NCI-H146 treated with DMSO at 0.1 percent for 48 hours (cell line): ENCODE measurements at regions not wholly inside any gene's neighbourhood (a gene's known extent, or its start where the extent isn't known, plus 50 kb on each side); places are given as distances from the start of the nearest gene placed in this dataset.

ENCODE experiments used
- DNase-seq: peaks from one replicate; lab custom pipeline; 2025; ENCODE audit not compliant: unreplicated experiment; lab: John Stamatoyannopoulos, UW

DNA sequence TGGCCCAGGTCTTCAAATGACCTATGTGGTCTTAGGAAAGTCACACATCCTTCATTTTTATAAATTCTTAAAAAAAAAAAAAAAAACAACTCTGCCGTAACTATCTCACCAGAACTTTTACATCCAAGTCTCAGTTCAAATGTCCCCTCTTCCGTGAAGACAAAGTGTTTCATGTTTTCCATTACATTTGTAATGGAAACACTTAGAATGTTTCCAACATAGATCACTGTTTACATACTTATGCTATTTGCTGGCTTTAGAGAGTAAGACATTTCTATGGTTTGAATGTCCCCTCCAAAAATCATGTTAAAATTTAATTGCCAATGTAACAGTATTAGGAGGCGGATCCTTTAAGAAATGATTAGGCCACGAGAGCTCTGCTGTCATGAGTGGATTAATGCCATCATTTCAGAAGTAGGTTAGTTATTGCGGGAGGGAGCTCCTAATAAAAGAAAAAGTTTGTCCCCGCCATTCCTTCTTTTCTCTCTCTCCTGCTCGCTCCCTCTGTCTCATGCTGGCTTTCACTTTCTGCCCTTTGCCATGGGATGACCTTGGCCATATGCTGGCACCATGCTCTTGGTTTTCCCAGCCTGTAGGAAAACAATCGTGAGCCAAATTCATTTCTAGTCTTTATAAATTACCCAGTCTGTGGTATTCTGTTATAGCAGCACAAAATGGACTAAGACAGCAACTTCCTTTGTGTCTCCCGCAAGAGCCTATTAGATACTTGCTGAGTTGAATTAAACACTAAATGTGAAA lies 887.8 kb upstream of the SOX9 start:
- no peak for DNase-seq

DNA sequence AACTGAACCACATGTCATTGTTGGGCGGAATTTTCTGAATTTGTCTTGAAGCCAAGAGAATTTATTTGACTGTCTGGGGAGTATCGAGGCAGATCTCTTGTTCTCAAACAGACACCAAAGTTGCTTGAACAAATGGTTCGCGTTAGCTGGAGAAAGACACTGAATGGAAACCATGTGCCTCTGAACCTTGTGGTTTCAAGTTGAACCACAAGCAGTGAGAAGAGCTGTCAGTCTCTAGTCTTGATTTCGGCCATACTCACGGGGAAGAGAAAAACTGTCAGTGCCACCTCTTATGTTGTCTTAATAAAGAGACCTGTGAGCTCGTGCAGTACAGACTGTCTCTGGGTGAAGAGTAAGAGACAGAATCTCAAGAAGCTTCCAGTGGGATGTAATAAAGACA lies 886.5 kb upstream of the SOX9 start:
- no peak for DNase-seq

DNA sequence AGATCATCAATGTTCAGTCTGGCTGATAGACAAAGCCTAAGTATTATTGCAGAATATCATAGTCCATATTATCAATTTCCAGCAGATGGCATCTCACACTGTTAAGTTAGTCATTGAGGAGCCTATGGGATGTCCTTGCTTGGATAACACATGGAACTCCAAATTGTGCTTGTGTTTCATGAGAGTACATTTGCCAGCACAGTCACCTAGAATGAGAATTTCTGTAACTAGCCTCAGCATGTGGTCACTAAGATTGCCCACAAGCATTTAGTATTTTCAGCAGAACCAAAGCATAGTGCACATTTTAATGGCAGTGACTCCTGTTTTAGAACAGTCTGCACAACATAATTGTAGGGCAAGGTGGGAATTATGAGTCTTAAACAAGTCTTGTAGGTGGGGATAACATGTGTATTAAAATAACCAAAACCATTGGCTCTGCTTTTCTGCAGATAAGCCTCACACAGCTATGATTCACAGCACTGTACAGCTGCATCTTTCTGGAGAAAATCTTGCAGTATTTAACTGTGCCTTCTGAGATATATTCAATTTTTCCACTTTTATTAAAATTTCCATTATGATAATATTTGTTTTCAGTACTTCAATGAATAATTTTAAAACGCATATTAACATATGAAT lies 882.8 kb upstream of the SOX9 start:
- DNase-seq, result peak; percentile 63

DNA sequence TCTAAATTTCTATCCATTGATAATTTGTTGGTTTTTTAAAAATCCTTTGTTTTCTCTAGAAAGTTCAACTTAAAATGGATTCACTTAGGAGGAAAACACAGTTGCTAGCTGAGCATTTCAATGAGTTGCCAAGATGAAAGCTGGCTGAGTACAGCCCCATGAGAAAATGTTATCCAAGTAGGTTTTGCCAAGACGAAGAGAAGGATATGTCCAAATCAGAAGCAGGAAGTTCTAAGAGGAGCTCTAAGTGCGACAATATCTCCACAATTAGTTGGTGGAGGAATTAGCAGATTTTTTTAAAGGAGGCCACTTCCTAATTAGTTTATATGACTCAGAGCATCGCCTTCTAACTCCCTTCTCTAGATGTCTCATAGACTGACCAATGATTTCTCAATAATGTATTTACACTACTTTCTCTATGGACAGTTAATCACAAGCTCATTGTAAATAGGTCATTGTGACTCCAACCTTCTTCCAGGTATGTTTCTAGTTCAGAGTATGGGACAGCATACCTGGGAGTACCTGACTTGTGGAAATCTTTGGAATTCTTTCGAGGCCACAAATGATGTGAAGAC lies 873.3 kb upstream of the SOX9 start:
- DNase-seq, result no peak

DNA sequence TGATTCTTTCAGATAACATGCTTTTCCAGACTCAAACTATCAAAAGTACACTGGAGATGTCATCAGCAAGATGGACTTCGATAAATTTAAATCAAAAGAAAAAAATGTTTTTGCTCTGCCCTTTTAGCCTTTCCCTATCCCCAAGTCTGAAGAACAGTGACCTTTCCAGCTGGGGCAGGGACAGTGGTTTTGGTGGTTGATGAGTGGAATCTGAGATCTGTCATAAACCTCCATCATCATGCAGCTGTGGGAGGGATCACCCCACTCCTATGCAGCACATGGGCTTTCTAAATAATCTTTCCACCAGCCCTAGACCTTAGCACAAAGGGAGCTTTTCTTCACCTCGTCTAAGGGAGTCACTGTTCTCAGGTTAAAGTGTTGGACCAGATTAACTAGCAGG lies 869.5 kb upstream of the SOX9 start:
- no peak for DNase-seq

DNA sequence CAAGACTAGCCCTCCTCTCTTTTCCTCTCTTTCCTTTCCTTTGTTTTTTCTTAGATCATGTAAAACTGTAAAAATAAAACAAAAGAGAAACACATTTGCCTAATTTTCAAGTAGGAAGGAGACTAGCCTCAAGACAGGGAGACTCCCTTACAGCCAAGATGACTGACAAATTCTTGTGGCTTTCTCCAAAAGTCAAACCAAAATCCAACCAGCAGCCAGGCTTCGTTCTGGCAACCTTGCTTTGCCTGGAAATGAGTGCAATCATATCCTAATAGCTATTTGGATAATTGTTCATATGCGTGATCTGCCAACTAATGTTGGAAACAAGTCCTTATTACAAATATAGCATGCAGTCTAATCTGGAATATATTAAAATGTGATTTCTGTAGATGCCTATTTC lies 868.9 kb upstream of the SOX9 start:
- DNase-seq, result no peak

DNA sequence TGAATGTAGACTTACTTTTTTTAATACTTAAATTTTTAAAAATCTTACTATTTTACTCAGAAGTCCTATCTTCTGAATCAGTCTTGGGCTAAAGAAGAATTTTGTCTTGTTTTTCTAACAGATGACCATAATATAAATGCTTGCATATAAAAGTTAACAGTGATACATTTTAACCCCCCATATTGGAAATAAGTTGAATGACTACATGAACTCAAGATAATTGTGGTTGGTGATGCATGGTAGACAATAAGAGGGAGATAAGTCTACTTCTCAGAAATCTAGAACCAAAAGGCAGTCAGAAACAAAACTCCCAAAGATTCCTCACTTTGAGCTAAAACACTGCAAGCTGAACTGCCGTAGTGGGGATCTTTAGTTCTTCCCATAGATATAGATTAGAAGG lies 868.4 kb upstream of the SOX9 start:
- DNase-seq, result no peak

DNA sequence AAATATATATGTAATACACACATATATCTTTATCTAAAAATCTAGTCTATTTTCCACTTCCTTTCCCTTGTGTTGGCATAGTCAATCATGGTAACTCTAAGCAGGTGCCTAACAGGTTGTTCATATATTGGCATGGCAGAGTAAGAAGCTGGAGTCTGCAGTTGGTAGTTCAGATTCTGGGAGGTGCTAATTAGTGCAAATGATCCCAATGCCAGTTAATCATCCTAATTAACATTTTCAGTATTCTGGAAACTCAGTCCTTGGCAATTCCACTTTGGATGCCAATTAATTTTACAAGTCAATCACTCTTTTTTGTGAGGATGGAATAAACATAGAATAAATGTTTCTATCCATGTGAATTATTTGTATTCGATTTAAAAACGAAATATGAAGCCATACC lies 863.7 kb upstream of the SOX9 start:
- DNase-seq, result no peak

DNA sequence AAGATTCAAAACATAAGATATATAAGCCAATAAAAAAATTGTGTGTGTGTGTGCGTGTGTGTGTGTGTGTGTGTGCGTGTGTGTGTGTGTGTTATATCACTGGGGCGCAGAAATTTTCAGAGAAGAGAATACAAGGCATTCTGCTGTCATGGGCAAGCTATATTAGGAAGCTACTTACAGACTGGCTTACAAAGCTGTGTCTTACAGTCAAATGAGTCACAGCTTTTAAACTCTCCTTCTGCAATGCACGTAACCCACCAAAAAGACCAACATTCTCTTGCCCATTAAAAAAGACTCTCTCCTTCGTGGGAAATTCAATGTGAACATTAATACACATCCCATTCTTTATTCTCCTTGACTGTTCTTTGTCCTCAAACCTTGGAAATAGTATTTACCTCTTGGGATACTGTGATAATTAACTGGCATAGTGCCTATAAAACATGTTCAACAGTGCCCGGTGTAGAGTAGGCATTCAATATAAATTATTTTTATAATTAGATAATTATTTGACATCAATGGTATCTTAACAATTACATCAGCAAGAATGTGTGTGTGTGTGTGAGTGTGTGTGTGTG lies 860.4 kb upstream of the SOX9 start:
- DNase-seq, result peak; percentile 69

DNA sequence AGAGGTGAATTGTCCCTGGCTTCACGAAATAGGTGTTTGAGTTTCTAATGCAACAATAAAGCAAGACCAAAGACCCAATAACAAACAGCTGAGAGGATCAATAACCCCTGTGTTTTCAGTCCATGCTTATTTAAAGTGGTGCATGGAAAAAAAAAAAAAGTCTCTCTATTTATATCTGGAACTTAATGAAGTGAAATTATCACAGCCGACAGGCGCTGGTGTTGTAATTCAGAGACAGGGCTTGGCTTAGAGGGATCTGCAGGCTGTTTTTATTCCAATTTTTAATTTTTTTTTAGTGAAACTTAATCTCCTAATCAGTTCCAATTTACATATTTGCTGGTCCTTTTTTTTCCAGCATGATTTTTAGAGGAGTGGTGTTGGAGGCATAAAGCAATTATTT lies 858.2 kb upstream of the SOX9 start:
- no peak for DNase-seq

DNA sequence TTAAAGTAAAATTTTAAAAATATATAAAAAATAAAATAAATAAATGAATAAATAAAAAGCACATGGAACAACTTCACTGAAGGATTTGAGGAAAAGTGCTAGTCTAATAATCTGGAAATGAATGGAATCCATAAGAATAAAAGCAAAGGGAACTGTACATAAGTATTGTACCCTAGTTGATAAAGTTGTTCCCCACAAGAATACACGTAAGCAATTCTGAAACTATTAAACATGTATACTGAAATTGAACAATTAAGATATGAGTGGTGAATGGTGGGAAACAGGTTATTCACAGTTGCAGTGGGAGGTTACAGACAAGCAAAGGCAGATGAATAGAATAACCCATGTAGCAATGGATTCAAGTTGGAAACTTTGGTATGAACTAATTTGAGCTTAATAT lies 853.2 kb upstream of the SOX9 start:
- DNase-seq, result no peak

DNA sequence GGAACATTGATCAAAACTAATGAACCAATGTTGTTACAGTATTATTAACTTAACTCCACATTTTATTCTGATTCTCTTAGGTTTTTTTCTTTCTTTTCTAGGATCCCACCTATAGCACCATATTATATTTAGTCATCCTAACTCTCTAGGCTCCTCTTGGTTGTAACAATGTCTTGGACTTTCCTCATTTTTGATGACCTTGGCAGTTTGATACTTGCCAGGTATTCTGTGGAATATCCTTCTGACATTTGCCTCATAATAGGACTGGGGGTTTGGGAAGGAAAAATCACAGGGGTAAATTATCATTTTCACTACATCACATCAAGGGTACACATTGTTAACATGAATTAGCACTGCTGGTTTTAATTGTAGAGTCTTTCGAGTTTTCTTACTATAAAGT lies 851.6 kb upstream of the SOX9 start:
- no peak for DNase-seq

DNA sequence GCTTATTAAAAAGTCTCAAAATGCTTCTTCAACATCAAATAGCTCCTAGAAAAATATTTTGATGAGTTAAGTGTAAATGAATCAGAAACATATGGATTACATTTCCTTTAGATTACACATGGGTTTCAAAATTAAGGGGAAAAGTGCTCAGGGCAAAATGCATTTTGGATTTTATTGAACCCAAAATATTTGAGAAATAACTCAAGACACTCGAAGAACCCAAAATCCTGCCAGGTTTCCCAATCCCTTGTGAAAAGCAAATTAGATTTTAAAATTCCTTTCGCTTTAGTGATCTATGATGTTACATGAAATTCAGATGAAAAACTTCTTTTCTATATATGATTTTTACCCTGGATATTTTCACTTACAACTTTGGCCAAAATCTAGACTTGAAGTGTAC lies 847.4 kb upstream of the SOX9 start:
- DNase-seq, result no peak

DNA sequence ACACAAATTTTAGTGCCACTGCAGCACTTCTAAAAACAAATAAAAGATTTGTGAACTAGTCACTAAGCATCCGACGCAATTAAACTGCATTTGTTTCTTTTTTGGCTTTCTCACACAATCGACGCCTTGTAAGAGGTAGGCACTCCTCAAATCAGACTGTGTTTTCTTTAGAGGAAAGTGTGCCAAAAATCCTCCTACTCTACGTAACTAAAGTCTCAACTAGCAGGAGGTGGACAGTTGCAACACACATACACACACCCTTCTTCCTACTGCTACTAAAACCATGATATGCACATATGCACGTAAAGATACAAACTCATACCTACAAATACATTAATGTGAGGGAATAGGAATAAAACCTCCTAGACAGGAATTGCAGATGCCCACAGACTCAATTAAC lies 844.7 kb upstream of the SOX9 start:
- DNase-seq, result no peak

DNA sequence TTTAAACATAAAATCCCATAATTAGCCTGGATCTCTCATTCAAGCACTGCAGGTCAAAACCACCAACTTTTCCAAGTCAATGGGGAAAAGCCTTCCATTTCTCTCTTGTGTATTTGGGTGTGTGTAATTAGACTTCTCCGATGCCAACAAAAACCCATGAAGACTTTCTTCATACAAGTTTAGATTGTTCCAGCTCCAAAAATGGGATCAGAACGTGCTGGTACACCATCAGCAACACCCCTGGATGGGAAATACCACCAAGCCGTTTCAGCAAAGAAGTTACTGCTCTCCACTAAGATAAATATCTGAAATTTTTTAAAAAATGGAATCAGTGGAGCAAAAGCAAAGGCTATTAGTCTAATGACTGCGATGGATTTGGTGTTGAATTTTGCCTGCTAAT lies 837.3 kb upstream of the SOX9 start:
- DNase-seq, result no peak

DNA sequence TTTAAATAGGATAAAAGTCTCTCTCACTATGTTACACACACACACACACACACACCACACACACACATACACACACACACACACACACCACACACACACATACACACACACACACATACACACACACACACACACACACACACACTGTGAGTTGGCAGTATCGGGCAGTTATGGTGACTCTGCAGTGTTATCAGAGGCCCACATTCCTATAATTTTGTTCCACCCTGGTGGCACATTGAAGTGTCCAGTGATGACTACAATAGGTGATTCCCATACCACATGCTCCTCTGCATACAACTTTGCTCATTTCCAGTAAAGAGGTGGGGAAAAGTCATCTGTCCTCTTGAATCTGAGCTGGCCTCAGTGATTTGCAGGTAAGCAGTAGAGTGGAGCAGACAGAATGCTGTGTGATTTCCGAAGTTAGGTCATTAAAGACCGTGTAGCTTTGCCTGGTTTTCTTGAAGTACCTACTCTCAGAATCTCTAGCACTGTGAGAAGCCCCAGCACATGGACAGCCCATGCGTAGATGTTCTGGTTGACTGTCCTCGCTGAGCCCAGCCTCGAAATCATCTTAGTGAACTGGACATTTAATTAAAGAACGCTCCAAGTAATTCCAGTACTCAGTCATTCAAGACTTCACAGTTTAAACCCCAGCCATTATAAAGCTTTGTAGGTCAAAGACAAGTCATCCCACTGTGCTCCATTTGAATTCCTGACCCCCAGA lies 836.6 kb upstream of the SOX9 start:
- DNase-seq, result no peak

DNA sequence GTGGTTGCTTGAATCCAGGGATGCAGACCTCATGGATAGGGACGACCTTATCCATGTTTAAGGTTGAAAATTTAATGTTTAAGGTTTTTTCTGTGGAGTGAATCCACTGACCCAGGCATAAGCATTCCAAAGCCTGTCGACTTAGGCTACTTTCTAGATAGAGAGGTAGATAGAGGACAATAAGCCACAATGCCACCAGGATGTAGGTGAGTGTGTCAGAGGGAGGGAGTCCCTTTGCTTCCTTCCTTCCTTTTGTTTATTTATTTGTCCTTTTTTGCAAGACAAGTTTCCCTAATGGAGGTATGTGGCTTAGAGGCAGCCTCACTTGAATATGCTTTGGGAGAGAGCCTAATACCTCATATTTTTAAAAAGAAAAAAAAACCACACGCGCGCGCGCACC lies 834.2 kb upstream of the SOX9 start:
- DNase-seq, result no peak

DNA sequence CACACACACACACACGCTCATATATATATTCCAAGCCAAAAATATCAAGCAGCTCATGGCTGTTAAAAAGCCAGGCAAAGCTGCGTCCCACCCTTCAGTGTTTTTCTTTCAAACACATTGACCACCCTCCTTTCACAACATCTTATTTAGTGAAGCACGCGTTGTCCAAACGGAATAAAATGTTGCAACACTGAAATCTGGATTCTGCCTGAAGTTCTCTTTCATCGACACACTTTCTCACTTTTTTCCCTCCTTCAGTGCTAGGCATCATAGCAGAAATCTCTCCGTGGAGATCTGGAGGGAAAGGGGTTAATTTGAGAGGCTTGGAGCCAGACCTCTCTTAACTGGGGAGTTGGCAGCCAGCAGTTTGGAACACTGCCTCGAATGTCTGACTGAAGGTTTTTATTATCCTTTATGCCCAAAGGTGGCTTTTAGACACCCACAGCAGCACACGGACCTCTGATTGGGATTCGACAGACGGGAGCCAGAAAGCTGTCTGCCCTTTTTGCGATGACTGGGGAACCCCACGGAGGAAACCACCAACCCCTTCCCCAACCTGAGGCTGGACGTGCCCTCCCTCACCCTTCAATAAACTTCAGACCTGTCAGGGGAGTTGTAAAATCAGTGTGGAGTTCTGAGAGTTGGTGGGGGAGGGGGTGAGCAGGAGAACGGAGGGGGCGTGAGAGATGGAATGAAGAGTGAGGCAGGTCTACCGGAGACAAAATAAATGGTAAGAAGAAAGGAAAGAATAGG lies 833.6 kb upstream of the SOX9 start:
- DNase-seq, result no peak

DNA sequence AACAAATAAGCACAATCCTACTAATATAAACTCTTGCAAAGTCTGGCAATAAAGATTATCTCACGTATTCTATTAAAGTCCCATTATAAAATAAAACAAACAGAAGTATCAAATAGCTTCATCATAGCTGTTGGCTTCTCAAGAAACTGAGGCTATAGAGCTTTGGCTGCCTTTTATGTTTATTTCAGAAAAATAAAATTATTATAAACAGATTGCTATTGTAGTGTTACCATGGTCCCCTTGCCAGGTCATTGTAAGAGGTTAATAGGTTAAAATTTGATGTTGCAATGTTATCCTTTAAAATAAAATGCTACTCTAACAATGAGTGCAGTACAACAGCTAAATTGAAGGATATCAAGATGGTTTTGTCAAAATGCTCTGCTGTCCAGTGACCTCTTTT lies 828.8 kb upstream of the SOX9 start:
- no peak for DNase-seq

DNA sequence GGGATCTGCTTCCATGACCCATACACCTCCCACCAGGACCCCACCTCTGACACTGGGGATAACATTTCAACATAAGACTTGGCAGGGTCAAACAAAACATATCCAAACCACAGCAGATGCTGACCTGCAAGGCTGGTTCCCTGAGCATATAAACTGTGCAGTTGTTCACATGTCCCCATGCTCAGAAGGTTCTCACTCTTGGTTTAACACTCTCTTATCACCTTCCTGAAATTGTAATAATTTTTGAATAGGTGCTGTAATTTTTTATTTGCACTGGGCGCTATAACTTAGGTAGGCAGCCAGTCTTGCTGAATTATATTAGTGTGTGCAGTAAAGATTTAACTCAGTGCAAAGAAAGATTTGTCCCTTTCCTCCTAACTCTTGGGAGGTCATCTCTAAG lies 824.8 kb upstream of the SOX9 start:
- DNase-seq, result no peak

DNA sequence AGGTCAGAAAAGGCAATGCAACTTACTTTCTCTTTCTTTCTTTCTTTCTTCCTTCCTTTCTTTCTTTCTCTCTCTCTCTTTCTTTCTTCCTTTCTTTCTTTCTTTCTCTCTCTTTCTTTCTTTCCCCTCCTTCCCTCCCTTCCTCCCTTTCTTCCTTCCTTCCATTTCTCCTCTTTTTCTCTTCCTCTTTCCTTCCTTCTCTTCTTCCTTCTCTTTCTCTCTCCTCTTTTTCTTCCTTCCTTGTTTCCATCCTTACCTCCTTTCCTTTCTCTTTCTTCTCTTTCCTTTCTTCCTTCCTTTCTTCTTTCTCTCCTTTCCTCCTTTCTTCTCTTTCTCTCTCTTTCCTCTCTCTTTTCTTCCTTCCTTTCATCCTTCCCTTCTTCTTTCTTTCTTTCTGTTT lies 819.8 kb upstream of the SOX9 start:
- DNase-seq, result no peak
